ENCODE measurements at regions not wholly inside any gene's neighbourhood (a gene's known extent, or its start where the extent isn't known, plus 50 kb on each side); places are given as distances from the start of the nearest gene placed in this dataset.

DNA sequence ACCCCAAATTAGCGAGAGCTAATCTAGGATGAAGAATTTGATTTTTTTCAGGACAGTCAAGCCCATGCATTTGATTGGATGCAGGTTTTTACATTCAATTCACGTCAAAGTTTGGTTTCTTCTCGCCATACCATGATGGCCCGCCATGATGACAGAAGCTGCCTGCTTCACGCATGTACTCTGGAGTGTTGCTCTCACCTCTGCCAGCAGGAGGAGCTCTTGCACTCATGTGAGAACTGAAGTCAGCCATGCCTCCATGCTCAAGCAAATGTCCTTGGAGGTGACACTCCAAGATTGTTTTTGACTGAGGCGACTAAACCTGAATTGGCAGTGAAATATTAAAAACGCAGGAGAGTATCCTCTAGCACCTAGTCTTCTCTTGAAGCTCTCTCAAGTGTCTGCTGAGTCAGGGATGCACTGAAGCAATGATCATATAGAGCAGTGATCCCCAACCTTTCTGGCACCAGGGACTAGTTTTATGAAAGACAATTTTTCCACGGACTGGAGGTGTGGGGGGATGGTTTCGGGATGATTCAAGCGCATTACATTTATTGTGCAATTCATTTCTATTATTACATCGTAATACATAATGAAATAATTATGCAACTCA lies 120.9 kb downstream of the SAMMSON start:
- peak in 1 of 2 experiments; percentile 1 for DNase-seq

DNA sequence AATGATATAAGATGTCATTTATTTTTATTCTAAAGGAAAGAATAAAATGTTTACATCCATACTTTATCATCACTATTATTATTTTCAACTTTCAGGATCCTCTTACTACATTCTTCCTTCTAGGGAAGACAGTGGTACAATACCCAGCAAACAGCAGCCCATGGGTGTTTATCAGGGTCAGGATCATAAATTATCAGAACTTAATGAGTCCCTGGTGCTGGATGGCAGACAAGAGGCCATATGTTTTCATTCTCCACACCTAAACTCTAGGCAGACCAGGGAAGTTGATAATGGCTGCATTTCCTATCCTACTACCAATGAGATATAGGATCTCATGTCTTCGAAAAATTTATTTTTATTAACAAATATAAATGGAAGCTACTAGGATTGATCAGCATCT lies 127.7 kb downstream of the SAMMSON start:
- DNase-seq = no peak

- DNase-seq = no peak
Measured at GRCh38 chr3:70137366-70137765, 137.8 kb downstream of the SAMMSON start.

GRCh38 chr3:70138606-70139005 lies 139.1 kb downstream of the SAMMSON start:
- no peak for DNase-seq

All from SW 1271 (cell line).